ENCODE measurements at regions not wholly inside any gene's neighbourhood (a gene's known extent, or its start where the extent isn't known, plus 50 kb on each side); places are given as distances from the start of the nearest gene placed in this dataset.
"Not testable (repeated sequence)": the region's sequence is repeated elsewhere in the genome, so short reads cannot be mapped to it uniquely, and the experiment has no call there.

GRCh38 chr2:34787341-34787740 is 1188.2 kb upstream of the FAM98A start:
- Histone ChIP-seq H3K4me3 (replicated peaks; ENCODE audit: low read depth, low read length) (no peak overlapping the region), H3K36me3 (ENCODE audit: control insufficient read depth, insufficient read depth, low read length) (no peaks in the 10 kb centered on the region), H3K27me3 (replicated peaks; ENCODE audit: control insufficient read depth, insufficient read depth, low read length) (no peaks in the 10 kb centered on the region)
- DNase-seq (ENCODE audit: extremely low read depth, insufficient read length) = no peak
- TF ChIP-seq CTCF (IDR thresholded peaks at IDR 0.05; ENCODE audit: insufficient read depth, low read length, poor library complexity, severe bottlenecking) = no peak

- no peak for TF ChIP-seq CTCF (IDR thresholded peaks at IDR 0.05; ENCODE audit: insufficient read depth, low read length, poor library complexity, severe bottlenecking)
- H3K36me3 ChIP-seq (ENCODE audit: control insufficient read depth, insufficient read depth, low read length) = no peaks in the 10 kb centered on the region
- no peak overlapping the region for H3K4me3 ChIP-seq (replicated peaks; ENCODE audit: low read depth, low read length)
- H3K27me3 ChIP-seq (replicated peaks; ENCODE audit: control insufficient read depth, insufficient read depth, low read length) = no peaks in the 10 kb centered on the region
- DNase-seq (ENCODE audit: extremely low read depth, insufficient read length) = no peak
Observed at GRCh38 chr2:34785206-34785785, 1186.2 kb upstream of the FAM98A start.

- H3K36me3 ChIP-seq (ENCODE audit: control insufficient read depth, insufficient read depth, low read length) = no peaks in the 10 kb centered on the region
- no peaks in the 10 kb centered on the region for H3K27me3 ChIP-seq (replicated peaks; ENCODE audit: control insufficient read depth, insufficient read depth, low read length)
- H3K4me3 ChIP-seq (replicated peaks; ENCODE audit: low read depth, low read length) = no peak overlapping the region
- no peak for TF ChIP-seq CTCF (IDR thresholded peaks at IDR 0.05; ENCODE audit: insufficient read depth, low read length, poor library complexity, severe bottlenecking)
- no peak for DNase-seq (ENCODE audit: extremely low read depth, insufficient read length)
Observed at GRCh38 chr2:34784701-34785100, 1185.6 kb upstream of the FAM98A start.

- not testable (repeated sequence) for H3K4me3 ChIP-seq (replicated peaks; ENCODE audit: low read depth, low read length); H3K36me3 ChIP-seq (ENCODE audit: control insufficient read depth, insufficient read depth, low read length); H3K27me3 ChIP-seq (replicated peaks; ENCODE audit: control insufficient read depth, insufficient read depth, low read length); DNase-seq (ENCODE audit: extremely low read depth, insufficient read length)
Observed at GRCh38 chr2:34750742-34751141, 1151.6 kb upstream of the FAM98A start.

GRCh38 chr2:34747643-34748042 is 1148.5 kb upstream of the FAM98A start:
- Histone ChIP-seq H3K36me3 (ENCODE audit: control insufficient read depth, insufficient read depth, low read length) (no peaks in the 10 kb centered on the region), H3K27me3 (replicated peaks; ENCODE audit: control insufficient read depth, insufficient read depth, low read length) (no peaks in the 10 kb centered on the region), H3K4me3 (replicated peaks; ENCODE audit: low read depth, low read length) (no peak overlapping the region)
- no peak for TF ChIP-seq CTCF (IDR thresholded peaks at IDR 0.05; ENCODE audit: insufficient read depth, low read length, poor library complexity, severe bottlenecking)
- no peak for DNase-seq (ENCODE audit: extremely low read depth, insufficient read length)

- TF ChIP-seq CTCF (IDR thresholded peaks at IDR 0.05; ENCODE audit: insufficient read depth, low read length, poor library complexity, severe bottlenecking) = peak; percentile 28
- no peak for DNase-seq (ENCODE audit: extremely low read depth, insufficient read length)
- H3K36me3 ChIP-seq (ENCODE audit: control insufficient read depth, insufficient read depth, low read length) = no peaks in the 10 kb centered on the region
- no peaks in the 10 kb centered on the region for H3K27me3 ChIP-seq (replicated peaks; ENCODE audit: control insufficient read depth, insufficient read depth, low read length)
- no peak overlapping the region for H3K4me3 ChIP-seq (replicated peaks; ENCODE audit: low read depth, low read length)
Observed at GRCh38 chr2:34738691-34739090, 1139.6 kb upstream of the FAM98A start.

Data from GM06990 (cell line).